Activated naive CD4-positive, alpha-beta T cell treated with anti-CD3 and anti-CD28 coated beads, Interleukin-2, amount 50 U/mL, for 16 hours (primary cell): ENCODE measurements at regions not wholly inside any gene's neighbourhood (a gene's known extent, or its start where the extent isn't known, plus 50 kb on each side); places are given as distances from the start of the nearest gene placed in this dataset.
"Not testable (repeated sequence)": the region's sequence is repeated elsewhere in the genome, so short reads cannot be mapped to it uniquely, and the experiment has no call there.

ENCODE experiments used
- DNase-seq: peaks from one replicate; pipeline ENCODE4 v3.0.0-alpha.2; 2020

GRCh38 chr2:82737965-82738364 is 1721.1 kb downstream of the SUCLG1 start:
- DNase-seq, result not testable (repeated sequence)

- no peak for DNase-seq
Observed at GRCh38 chr2:82735336-82735735, 1723.7 kb downstream of the SUCLG1 start.

- no peak for DNase-seq
Observed at GRCh38 chr2:82731824-82732223, 1727.3 kb downstream of the SUCLG1 start.

- no peak for DNase-seq
Observed at GRCh38 chr2:82730811-82731210, 1728.3 kb downstream of the SUCLG1 start.

GRCh38 chr2:82728090-82728489 is 1731.0 kb downstream of the SUCLG1 start:
- no peak for DNase-seq

- DNase-seq, result no peak
Observed at GRCh38 chr2:82708681-82709080, 1750.4 kb downstream of the SUCLG1 start.

- no peak for DNase-seq
Observed at GRCh38 chr2:82697231-82697630, 1761.8 kb downstream of the SUCLG1 start.

- DNase-seq, result no peak
Observed at GRCh38 chr2:82694431-82694830, 1764.6 kb downstream of the SUCLG1 start.

GRCh38 chr2:82690757-82691411 is 1768.2 kb downstream of the SUCLG1 start:
- no peak for DNase-seq

GRCh38 chr2:82675186-82675585 is 1783.9 kb downstream of the SUCLG1 start:
- DNase-seq, result no peak

GRCh38 chr2:82674652-82675051 is 1784.4 kb downstream of the SUCLG1 start:
- DNase-seq, result no peak

- DNase-seq, result no peak
Observed at GRCh38 chr2:82667491-82667890, 1791.6 kb downstream of the SUCLG1 start.

GRCh38 chr2:82665691-82666090 is 1793.4 kb downstream of the SUCLG1 start:
- DNase-seq, result no peak

GRCh38 chr2:82657106-82657505 is 1802.0 kb downstream of the SUCLG1 start:
- no peak for DNase-seq

GRCh38 chr2:82656420-82656819 is 1802.7 kb downstream of the SUCLG1 start:
- DNase-seq, result no peak

- no peak for DNase-seq
Observed at GRCh38 chr2:82652117-82652516, 1807.0 kb downstream of the SUCLG1 start.

- DNase-seq, result no peak
Observed at GRCh38 chr2:82650038-82650437, 1809.0 kb downstream of the SUCLG1 start.

GRCh38 chr2:82641598-82642180 is 1817.4 kb downstream of the SUCLG1 start:
- DNase-seq, result no peak

- no peak for DNase-seq
Observed at GRCh38 chr2:82636402-82637020, 1822.6 kb downstream of the SUCLG1 start.

GRCh38 chr2:82599021-82599420 is 1860.1 kb downstream of the SUCLG1 start:
- no peak for DNase-seq

- no peak for DNase-seq
Observed at GRCh38 chr2:82596581-82596980, 1862.5 kb downstream of the SUCLG1 start.

- DNase-seq, result no peak
Observed at GRCh38 chr2:82591718-82592117, 1867.4 kb downstream of the SUCLG1 start.

GRCh38 chr2:82576656-82577055 is 1882.4 kb downstream of the SUCLG1 start:
- no peak for DNase-seq

GRCh38 chr2:82539280-82539621 is 1919.8 kb downstream of the SUCLG1 start:
- no peak for DNase-seq
